A549 (cell line): ENCODE measurements at regions not wholly inside any gene's neighbourhood (a gene's known extent, or its start where the extent isn't known, plus 50 kb on each side); places are given as distances from the start of the nearest gene placed in this dataset.

ENCODE experiments used
- ATAC-seq, 2 experiments: fragments of 200-7000 bp in 1 of 2; fragments of >200 bp in 1 of 2; cut with Nextera tagmentation in 1 of 2; cut with Tn5 transposase in 1 of 2; 3 replicates each; pipeline versions ENCODE4 v1.8.0 to v1.9.1; 2018 to 2020; ENCODE audit warnings: mild to moderate bottlenecking in 1 of 2, moderate library complexity in 1 of 2
- CTCF ChIA-PET: fragments of 300-600 bp; sonication (Branson Sonifier 250); formaldehyde crosslinking; extraction: SDS; loops from one replicate; lab custom pipeline; 2021; ENCODE audit warnings: antibody characterized with exemption, inconsistent platforms; lab: Yijun Ruan, JAX
- POLR2A ChIA-PET: fragments of 350-600 bp; formaldehyde crosslinking; extraction: SDS; loops from one replicate; lab custom pipeline; 2021; ENCODE audit warnings: antibody characterized with exemption, inconsistent platforms; lab: Yijun Ruan, JAX
- DNase-seq, 2 experiments: peaks; one replicate each; pipeline versions ENCODE4 v3.0.0 to v3.0.0-alpha.2; 2011 to 2016; ENCODE audit warnings: low read depth in 1 of 2, low spot score in 1 of 2
- FAIRE-seq: peaks from 2 replicates; lab custom pipeline; 2011; peaks lifted over from hg19 to GRCh38; lab: Jason Lieb, UNC
- H3K27ac ChIP-seq, 2 experiments: fragments of >200 bp; sonication (Bioruptor Twin); formaldehyde crosslinking; 3 replicates each; pipeline ENCODE4 v1.5.1; 2016 to 2017
- H3K4me1 ChIP-seq: fragments of >200 bp; sonication (Bioruptor Twin); formaldehyde crosslinking; 3 replicates; pipeline ENCODE4 v1.6.1; 2016
- H3K4me2 ChIP-seq: fragments of >200 bp; sonication (Bioruptor Twin); formaldehyde crosslinking; 3 replicates; pipeline ENCODE4 v1.6.1; 2016
- H3K4me3 ChIP-seq: fragments of >200 bp; sonication (Bioruptor Twin); formaldehyde crosslinking; 3 replicates; pipeline ENCODE4 v1.5.1; 2016
- H3K9me3 ChIP-seq: fragments of >200 bp; sonication (Bioruptor Twin); formaldehyde crosslinking; 3 replicates; pipeline ENCODE4 v1.6.1; 2016
- CEBPB ChIP-seq, 2 experiments: fragments of >200 bp in 1 of 2; sonication (Bioruptor Twin) in 1 of 2; formaldehyde crosslinking in 1 of 2; IDR thresholded peaks; 2 replicates each; pipeline ENCODE4 v1.6.1; 2012 to 2016
- CHD2 ChIP-seq: fragments of 150-350 bp; IDR thresholded peaks from 2 replicates; pipeline ENCODE4 v1.6.1; 2014; ENCODE audit warnings: low read length; ENCODE audit not compliant: partially characterized antibody
- EHF ChIP-seq: fragments of 250-450 bp; sonication (Bioruptor Pico); IDR thresholded peaks from 2 replicates; pipeline ENCODE4 v1.5.0; 2020; ENCODE audit warnings: mild to moderate bottlenecking
- EHMT2 ChIP-seq: fragments of 200-600 bp; sonication (generic); IDR thresholded peaks from 2 replicates; pipeline ENCODE4 v1.6.1; 2016; ENCODE audit warnings: antibody characterized with exemption, low read depth, mild to moderate bottlenecking, moderate library complexity
- ESRRA ChIP-seq: fragments of 150-350 bp; IDR thresholded peaks from 2 replicates; pipeline ENCODE4 v1.6.1; 2014; ENCODE audit warnings: mild to moderate bottlenecking, low read length, borderline replicate concordance
- FOSB ChIP-seq: fragments of 250-450 bp; sonication (Bioruptor Pico); IDR thresholded peaks from 2 replicates; pipeline ENCODE4 v1.5.0; 2020; ENCODE audit warnings: mild to moderate bottlenecking, moderate library complexity
- FOSL2 ChIP-seq, 2 experiments: fragments of 450-650 bp in 1 of 2; fragments of >200 bp in 1 of 2; sonication (Bioruptor Twin) in 1 of 2; formaldehyde crosslinking; IDR thresholded peaks; 2 replicates each; pipeline versions ENCODE4 v1.5.0 to v1.6.1; 2016 to 2020; ENCODE audit warnings: mild to moderate bottlenecking in 1 of 2, moderate library complexity in 1 of 2
- GATA3 ChIP-seq: IDR thresholded peaks from 2 replicates; pipeline ENCODE4 v1.6.1; 2012; ENCODE audit warnings: borderline replicate concordance
- HDAC2 ChIP-seq: fragments of 200-600 bp; sonication (generic); IDR thresholded peaks from 2 replicates; pipeline ENCODE4 v1.6.1; 2016
- JUN ChIP-seq, 2 experiments: fragments of >200 bp; sonication (Bioruptor Twin); formaldehyde crosslinking; IDR thresholded peaks; 2 replicates in 1 of 2; 3 replicates in 1 of 2; pipeline ENCODE4 v1.6.1; 2016 to 2017
- MAZ ChIP-seq: fragments of 150-350 bp; IDR thresholded peaks from 2 replicates; pipeline ENCODE4 v1.6.1; 2014; ENCODE audit warnings: antibody characterized with exemption, low read depth, low read length, borderline replicate concordance
- PBX3 ChIP-seq: IDR thresholded peaks from 2 replicates; pipeline ENCODE4 v1.6.1; 2012
- POLR2A ChIP-seq: IDR thresholded peaks from 2 replicates; pipeline ENCODE4 v1.6.1; 2012; ENCODE audit warnings: mild to moderate bottlenecking, low read length
- POLR2AphosphoS2 ChIP-seq: conservative IDR thresholded peaks from 2 replicates; pipeline ENCODE4 v1.6.1; 2012; ENCODE audit warnings: low read length, improper control_type of control experiment, inconsistent platforms
- RAD21 ChIP-seq, 2 experiments: fragments of >200 bp in 1 of 2; sonication (Bioruptor Twin) in 1 of 2; formaldehyde crosslinking in 1 of 2; IDR thresholded peaks in 1 of 2; conservative IDR thresholded peaks in 1 of 2; 2 replicates in 1 of 2; 3 replicates in 1 of 2; pipeline ENCODE4 v1.6.1; 2012 to 2018; ENCODE audit warnings: inconsistent platforms in 1 of 2
- RCOR1 ChIP-seq: fragments of 150-350 bp; IDR thresholded peaks from 2 replicates; pipeline ENCODE4 v1.6.1; 2014; ENCODE audit warnings: antibody characterized with exemption, low read length, low read depth
- REST ChIP-seq: fragments of 200-600 bp; sonication (generic); IDR thresholded peaks from 2 replicates; pipeline ENCODE4 v1.6.1; 2016; ENCODE audit warnings: antibody characterized with exemption, mild to moderate bottlenecking, moderate library complexity
- RFX5 ChIP-seq: fragments of 450-650 bp; IDR thresholded peaks from 2 replicates; pipeline ENCODE4 v1.7.1; 2014; ENCODE audit warnings: antibody characterized with exemption, mild to moderate bottlenecking, moderate library complexity
- TFCP2L1 ChIP-seq: fragments of 250-450 bp; sonication (Bioruptor Pico); IDR thresholded peaks from 2 replicates; pipeline ENCODE4 v1.5.0; 2021; ENCODE audit warnings: mild to moderate bottlenecking
- ZSCAN20 ChIP-seq: fragments of 250-450 bp; sonication (Bioruptor Pico); IDR thresholded peaks from 2 replicates; pipeline ENCODE4 v1.8.0; 2022; ENCODE audit warnings: mild to moderate bottlenecking, moderate library complexity
- WGBS: methylation state at CpG from one replicate; pipeline ENCODE4 v1.1.6; 2017; ENCODE audit errors: missing lambda C conversion rate; 5-methylcytosine and 5-hydroxymethylcytosine counted together
- TF ChIP-seq, protein P1 (sequence below): fragments of >200 bp; sonication (Bioruptor Twin); formaldehyde crosslinking; IDR thresholded peaks from 3 replicates; pipeline ENCODE4 v1.6.1; 2016
- TF ChIP-seq, protein P2 (sequence below): fragments of 250-450 bp; sonication (Bioruptor Pico); IDR thresholded peaks from 2 replicates; pipeline ENCODE4 v1.5.0; 2020; ENCODE audit warnings: low read depth, mild to moderate bottlenecking, moderate library complexity

DNA sequence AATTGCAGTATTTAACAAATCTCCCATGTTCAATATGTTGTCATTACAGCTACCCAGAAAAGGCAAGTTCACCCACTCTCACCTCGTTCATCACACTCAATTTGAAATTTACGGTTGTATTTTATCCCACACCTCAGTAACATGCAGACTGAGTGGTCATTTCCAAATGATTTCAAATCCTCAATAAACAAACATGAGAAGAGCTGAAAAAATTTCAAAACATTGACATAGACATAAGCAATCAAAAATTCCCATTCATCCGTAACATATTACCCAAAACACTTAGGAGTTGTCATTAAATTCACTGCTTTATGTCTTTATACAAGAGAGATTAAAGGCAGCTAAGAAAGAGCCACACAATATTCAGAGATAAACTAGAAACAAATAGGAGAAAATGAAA, 61.7 kb upstream of the NEBL start:
- H3K27ac ChIP-seq, result no peak overlapping the region
- TF ChIP-seq RFX5 (no peak), POLR2AphosphoS2 (no peak), TFCP2L1 (CRISPR knock-in tag) (no peak), CEBPB (IDR thresholded peaks at IDR 0.05) (no peak), HDAC2 (no peak), JUN (IDR thresholded peaks at IDR 0.05) (no peak), REST (no peak), CHD2 (no peak), ZSCAN20 (CRISPR knock-in tag) (no peak), GATA3 (no peak), FOSL2 (IDR thresholded peaks at IDR 0.05) (no peak), FOSL2 (CRISPR knock-in tag; IDR thresholded peaks at IDR 0.05) (no peak), RAD21 (conservative IDR thresholded peaks at IDR 0.05 in 1 of 2, IDR thresholded peaks at IDR 0.05 in 1 of 2) (no peak), RCOR1 (no peak), EHF (no peak), ESRRA (no peak), MAZ (no peak)
- TF ChIP-seq, protein P1, sequence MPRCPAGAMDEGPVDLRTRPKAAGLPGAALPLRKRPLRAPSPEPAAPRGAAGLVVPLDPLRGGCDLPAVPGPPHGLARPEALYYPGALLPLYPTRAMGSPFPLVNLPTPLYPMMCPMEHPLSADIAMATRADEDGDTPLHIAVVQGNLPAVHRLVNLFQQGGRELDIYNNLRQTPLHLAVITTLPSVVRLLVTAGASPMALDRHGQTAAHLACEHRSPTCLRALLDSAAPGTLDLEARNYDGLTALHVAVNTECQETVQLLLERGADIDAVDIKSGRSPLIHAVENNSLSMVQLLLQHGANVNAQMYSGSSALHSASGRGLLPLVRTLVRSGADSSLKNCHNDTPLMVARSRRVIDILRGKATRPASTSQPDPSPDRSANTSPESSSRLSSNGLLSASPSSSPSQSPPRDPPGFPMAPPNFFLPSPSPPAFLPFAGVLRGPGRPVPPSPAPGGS, result no peak
- TF ChIP-seq, protein P2, sequence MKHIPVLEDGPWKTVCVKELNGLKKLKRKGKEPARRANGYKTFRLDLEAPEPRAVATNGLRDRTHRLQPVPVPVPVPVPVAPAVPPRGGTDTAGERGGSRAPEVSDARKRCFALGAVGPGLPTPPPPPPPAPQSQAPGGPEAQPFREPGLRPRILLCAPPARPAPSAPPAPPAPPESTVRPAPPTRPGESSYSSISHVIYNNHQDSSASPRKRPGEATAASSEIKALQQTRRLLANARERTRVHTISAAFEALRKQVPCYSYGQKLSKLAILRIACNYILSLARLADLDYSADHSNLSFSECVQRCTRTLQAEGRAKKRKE (CRISPR knock-in tag), result no peak
- FAIRE-seq, result no peak
- no peaks in the 10 kb centered on the region for H3K4me1 ChIP-seq
- H3K4me3 ChIP-seq, result no peak overlapping the region
- ChIA-PET POLR2A (no interaction called here), CTCF (no interaction called here)
- no peak for ATAC-seq
- H3K4me2 ChIP-seq, result no peak overlapping the region
- no peak for DNase-seq
- WGBS, result 86% methylated on average over 3 of the region's 3 CpGs
- no peaks in the 10 kb centered on the region for H3K9me3 ChIP-seq

- no peak overlapping the region for H3K4me3 ChIP-seq
- no peak overlapping the region for H3K4me2 ChIP-seq
- ATAC-seq, result no peak
- CTCF ChIA-PET, result no interaction called here
- TF ChIP-seq RFX5 (no peak), FOSL2 (IDR thresholded peaks at IDR 0.05) (no peak), FOSL2 (CRISPR knock-in tag; IDR thresholded peaks at IDR 0.05) (no peak), POLR2A (no peak), PBX3 (no peak), CHD2 (no peak), EHMT2 (no peak), FOSB (CRISPR knock-in tag) (no peak)
- TF ChIP-seq, all 56 proteins: peak for 0
- 87% methylated on average over 4 of the region's 4 CpGs for WGBS
- DNase-seq, result no peak
- no peaks in the 10 kb centered on the region for H3K9me3 ChIP-seq
- no peaks in the 10 kb centered on the region for H3K4me1 ChIP-seq
- FAIRE-seq, result no peak
- POLR2A ChIA-PET, result no interaction called here
- H3K27ac ChIP-seq, result no peak overlapping the region
These were observed 61.1 kb upstream of the NEBL start for GRCh38 chr10:20958225-20958624.
